ENCODE measurements at regions not wholly inside any gene's neighbourhood (a gene's known extent, or its start where the extent isn't known, plus 50 kb on each side); places are given as distances from the start of the nearest gene placed in this dataset.
"Not testable (repeated sequence)": the region's sequence is repeated elsewhere in the genome, so short reads cannot be mapped to it uniquely, and the experiment has no call there.

DNA sequence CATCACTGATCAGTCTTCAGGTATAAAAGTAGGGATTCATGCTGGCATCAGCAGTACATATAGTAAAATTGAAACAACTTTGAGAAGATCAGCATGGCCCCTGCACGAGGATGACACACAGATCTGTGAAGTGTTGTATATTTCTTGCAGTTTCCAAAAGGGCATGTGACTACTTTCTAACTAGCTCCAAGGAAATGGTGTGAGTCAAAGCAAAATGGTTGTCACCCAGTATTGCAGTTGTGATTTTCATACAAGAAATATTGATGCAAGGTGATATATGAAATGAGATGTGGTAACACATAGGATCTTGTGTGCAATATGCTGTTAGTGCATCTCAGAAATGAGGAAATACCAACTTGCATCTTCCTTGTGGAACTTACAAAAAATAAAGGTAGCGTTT is 74.5 kb upstream of the ACBD5 start:
- TF ChIP-seq POLR2A (IDR thresholded peaks at IDR 0.05; ENCODE audit: low read depth, low read length); TAF1 (IDR thresholded peaks at IDR 0.05; ENCODE audit: borderline replicate concordance, low read depth, low read length): not testable (repeated sequence)

All from GM12892 (cell line).